Keratinocyte (primary cell): ENCODE measurements at regions not wholly inside any gene's neighbourhood (a gene's known extent, or its start where the extent isn't known, plus 50 kb on each side); places are given as distances from the start of the nearest gene placed in this dataset.

ENCODE experiments used
- CTCF ChIP-seq, 3 experiments: IDR thresholded peaks in 1 of 3; conservative IDR thresholded peaks in 1 of 3; optimal IDR thresholded peaks in 1 of 3; 2 replicates in 2 of 3; 3 replicates in 1 of 3; pipeline versions ENCODE3 to v1.5.1; 2011; ENCODE audit warnings: low read length in 3 of 3, mild to moderate bottlenecking in 3 of 3, moderate library complexity in 2 of 3, control low read depth in 1 of 3, inconsistent platforms in 1 of 3; ENCODE audit not compliant: insufficient read depth in 2 of 3; ENCODE audit errors: extremely low read depth in 1 of 3
- EZH2 ChIP-seq: IDR thresholded peaks from one replicate; pipeline ENCODE4 v1.6.1; 2012; ENCODE audit warnings: inconsistent platforms, mild to moderate bottlenecking, low read length, moderate library complexity

- TF ChIP-seq CTCF (optimal IDR thresholded peaks at IDR 0.05 in 1 of 3, IDR thresholded peaks at IDR 0.05 in 1 of 3, conservative IDR thresholded peaks at IDR 0.05 in 1 of 3; ENCODE audit: extremely low read depth in 1 of 3, insufficient read depth in 2 of 3, low read length in 3 of 3) (no peak), EZH2 (no peak)
Measured at GRCh38 chr17:31698751-31699150, 160.3 kb downstream of the COPRS start.
